Liver (tissue), 7 donors: ENCODE measurements at regions not wholly inside any gene's neighbourhood (a gene's known extent, or its start where the extent isn't known, plus 50 kb on each side); places are given as distances from the start of the nearest gene placed in this dataset.

Experiments
- DNase-seq: peaks from one replicate; pipeline ENCODE4 v3.0.0-alpha.2; 2017; ENCODE audit warnings: low spot score
- H3K27ac ChIP-seq, 2 donors: one replicate each; pipeline ENCODE4 v1.7.0; 2013; ENCODE audit warnings: inconsistent platforms in 2 of 2, low read length in 2 of 2, control low read depth in 1 of 2, low read depth in 1 of 2, mild to moderate bottlenecking in 1 of 2
- H3K27me3 ChIP-seq, 4 donors: one replicate each; pipeline versions ENCODE4 v1.6.1 to v1.7.0; 2013; ENCODE audit warnings: low read length in 3 of 4, inconsistent platforms in 1 of 4, mild to moderate bottlenecking in 1 of 4, moderate library complexity in 1 of 4; ENCODE audit not compliant: control insufficient read depth in 4 of 4, insufficient read depth in 4 of 4
- H3K36me3 ChIP-seq, 4 donors: one replicate each; pipeline versions ENCODE4 v1.6.1 to v1.7.0; 2013; ENCODE audit warnings: low read length in 3 of 4, mild to moderate bottlenecking in 3 of 4, low read depth in 1 of 4, moderate library complexity in 1 of 4; ENCODE audit not compliant: control insufficient read depth in 4 of 4, insufficient read depth in 3 of 4
- H3K4me1 ChIP-seq, 4 donors: one replicate each; pipeline versions ENCODE4 v1.6.1 to v1.7.0; 2013; ENCODE audit warnings: low read length in 3 of 4, mild to moderate bottlenecking in 3 of 4, moderate library complexity in 1 of 4; ENCODE audit not compliant: control insufficient read depth in 4 of 4, insufficient read depth in 4 of 4
- H3K4me3 ChIP-seq, 3 donors: one replicate each; pipeline versions ENCODE4 v1.6.1 to v1.7.0; 2013; ENCODE audit warnings: low read length in 3 of 3, control low read depth in 1 of 3, low read depth in 1 of 3, mild to moderate bottlenecking in 1 of 3
- H3K9ac ChIP-seq, 2 donors: one replicate each; pipeline ENCODE4 v1.7.0; 2013; ENCODE audit warnings: low read length in 2 of 2, mild to moderate bottlenecking in 2 of 2, moderate library complexity in 2 of 2, control low read depth in 1 of 2, low read depth in 1 of 2
- H3K9me3 ChIP-seq, 4 donors: one replicate each; pipeline versions ENCODE4 v1.6.1 to v1.7.0; 2013; ENCODE audit warnings: low read length in 3 of 4; ENCODE audit not compliant: control insufficient read depth in 4 of 4
- FOXA1 ChIP-seq: IDR thresholded peaks from 2 replicates; pipeline ENCODE4 v1.6.1; 2016; ENCODE audit warnings: antibody characterized with exemption
- GABPA ChIP-seq, 2 donors: IDR thresholded peaks in 1 of 2; conservative IDR thresholded peaks in 1 of 2; 2 replicates each; pipeline ENCODE4 v1.6.1; 2016; ENCODE audit warnings: antibody characterized with exemption in 2 of 2, mild to moderate bottlenecking in 1 of 2, moderate library complexity in 1 of 2
- HNF4A ChIP-seq, 2 donors: conservative IDR thresholded peaks; 2 replicates each; pipeline ENCODE4 v1.6.1; 2016; ENCODE audit warnings: antibody characterized with exemption in 2 of 2, mild to moderate bottlenecking in 2 of 2
- HNF4G ChIP-seq: IDR thresholded peaks from 2 replicates; pipeline ENCODE4 v1.6.1; 2016; ENCODE audit warnings: antibody characterized with exemption
- JUND ChIP-seq, 2 donors: IDR thresholded peaks; 2 replicates each; pipeline ENCODE4 v1.6.1; 2016; ENCODE audit warnings: antibody characterized with exemption in 2 of 2
- NR2F2 ChIP-seq: IDR thresholded peaks from 2 replicates; pipeline ENCODE4 v1.6.1; 2016; ENCODE audit warnings: antibody characterized with exemption
- RAD21 ChIP-seq, 2 donors: IDR thresholded peaks; 2 replicates each; pipeline ENCODE4 v1.6.1; 2016; ENCODE audit warnings: antibody characterized with exemption in 2 of 2, mild to moderate bottlenecking in 2 of 2
- RXRA ChIP-seq, 2 donors: IDR thresholded peaks; 2 replicates each; pipeline ENCODE4 v1.6.1; 2017 to 2018; ENCODE audit warnings: antibody characterized with exemption in 2 of 2, mild to moderate bottlenecking in 1 of 2
- SP1 ChIP-seq: IDR thresholded peaks from 2 replicates; pipeline ENCODE4 v1.6.1; 2018; ENCODE audit warnings: antibody characterized with exemption, mild to moderate bottlenecking
- TAF1 ChIP-seq: conservative IDR thresholded peaks from 2 replicates; pipeline ENCODE4 v1.6.1; 2016; ENCODE audit warnings: antibody characterized with exemption, mild to moderate bottlenecking
- YY1 ChIP-seq: IDR thresholded peaks from 2 replicates; pipeline ENCODE4 v1.6.1; 2016; ENCODE audit warnings: antibody characterized with exemption, mild to moderate bottlenecking
- WGBS: extraction: QIAGEN DNeasy Blood & Tissue Kit; methylation state at CpG from one replicate; pipeline ENCODE4 v1.1.7; 2013; 5-methylcytosine and 5-hydroxymethylcytosine counted together
- TF ChIP-seq, protein P1 (sequence below): IDR thresholded peaks from 2 replicates; pipeline ENCODE4 v1.6.1; 2016; ENCODE audit warnings: antibody characterized with exemption, mild to moderate bottlenecking
- TF ChIP-seq, protein P2 (sequence below): IDR thresholded peaks from 2 replicates; pipeline ENCODE4 v1.6.1; 2016; ENCODE audit warnings: antibody characterized with exemption
- donor health status: healthy.
- donor health status: healthy.
- donor health status: healthy.
- donor health status: healthy.

DNA sequence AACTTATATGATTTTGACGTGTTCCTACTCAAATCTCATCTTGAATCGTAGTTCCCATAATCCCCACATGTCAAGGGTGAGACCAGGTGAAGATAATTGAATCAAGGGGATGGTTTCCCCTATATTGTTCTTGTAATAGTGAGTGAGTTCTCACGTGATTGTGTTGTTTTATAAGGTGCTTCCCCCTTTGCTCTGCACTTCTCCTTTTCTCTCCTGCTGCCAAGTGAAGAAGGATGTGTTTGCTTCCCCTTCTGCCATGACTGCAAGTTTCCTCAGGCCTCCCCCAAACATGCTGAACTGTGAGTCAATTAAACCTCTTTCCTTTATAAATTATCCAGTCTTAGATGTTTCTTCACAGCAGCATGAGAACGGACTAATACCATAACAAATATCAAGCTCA, 83.2 kb downstream of the MANEA start:
- TF ChIP-seq TAF1 (no peak), HNF4A (conservative IDR thresholded peaks at IDR 0.05) (no peak), HNF4G (no peak), FOXA1 (no peak)
- WGBS = 59% methylated on average over 4 of the region's 4 CpGs
- Histone ChIP-seq H3K9ac (no peak overlapping the region), H3K4me3 (no peak overlapping the region), H3K9me3 (peaks cover 0 to 2% (median 0%) of the 10 kb centered on the region in 4 donors), H3K27ac (no peak overlapping the region), H3K4me1 (no peaks in the 10 kb centered on the region), H3K36me3 (no peaks in the 10 kb centered on the region), H3K27me3 (no peaks in the 10 kb centered on the region)
- DNase-seq = no peak

DNA sequence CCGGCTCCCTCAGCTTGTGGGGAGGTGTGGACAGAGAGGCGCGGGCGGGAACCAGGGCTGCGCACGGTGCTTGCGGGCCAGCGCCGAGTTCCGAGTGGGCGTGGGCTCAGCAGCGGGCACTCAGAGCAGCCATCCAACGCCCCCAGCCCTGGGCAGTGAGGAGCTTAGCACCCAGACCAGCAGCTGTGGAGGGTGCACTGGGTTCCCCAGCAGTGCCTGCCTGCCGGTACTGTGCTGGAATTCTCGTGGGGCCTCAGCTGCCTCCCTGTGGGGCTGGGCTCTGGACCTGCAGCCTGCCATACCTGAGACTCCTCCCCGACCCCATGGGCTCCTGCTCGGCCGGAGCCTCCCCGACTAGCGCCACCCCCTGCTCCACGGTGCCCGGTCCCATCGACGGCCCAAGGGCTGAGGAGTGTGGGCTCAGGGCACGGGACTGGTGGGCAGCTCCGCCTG, 92.7 kb downstream of the MANEA start:
- Histone ChIP-seq H3K27me3 (no peaks in the 10 kb centered on the region), H3K9ac (no peak overlapping the region), H3K4me3 (no peak overlapping the region), H3K9me3 (no peaks in the 10 kb centered on the region), H3K4me1 (no peaks in the 10 kb centered on the region), H3K36me3 (no peaks in the 10 kb centered on the region), H3K27ac (no peak overlapping the region)
- TF ChIP-seq, protein P1, sequence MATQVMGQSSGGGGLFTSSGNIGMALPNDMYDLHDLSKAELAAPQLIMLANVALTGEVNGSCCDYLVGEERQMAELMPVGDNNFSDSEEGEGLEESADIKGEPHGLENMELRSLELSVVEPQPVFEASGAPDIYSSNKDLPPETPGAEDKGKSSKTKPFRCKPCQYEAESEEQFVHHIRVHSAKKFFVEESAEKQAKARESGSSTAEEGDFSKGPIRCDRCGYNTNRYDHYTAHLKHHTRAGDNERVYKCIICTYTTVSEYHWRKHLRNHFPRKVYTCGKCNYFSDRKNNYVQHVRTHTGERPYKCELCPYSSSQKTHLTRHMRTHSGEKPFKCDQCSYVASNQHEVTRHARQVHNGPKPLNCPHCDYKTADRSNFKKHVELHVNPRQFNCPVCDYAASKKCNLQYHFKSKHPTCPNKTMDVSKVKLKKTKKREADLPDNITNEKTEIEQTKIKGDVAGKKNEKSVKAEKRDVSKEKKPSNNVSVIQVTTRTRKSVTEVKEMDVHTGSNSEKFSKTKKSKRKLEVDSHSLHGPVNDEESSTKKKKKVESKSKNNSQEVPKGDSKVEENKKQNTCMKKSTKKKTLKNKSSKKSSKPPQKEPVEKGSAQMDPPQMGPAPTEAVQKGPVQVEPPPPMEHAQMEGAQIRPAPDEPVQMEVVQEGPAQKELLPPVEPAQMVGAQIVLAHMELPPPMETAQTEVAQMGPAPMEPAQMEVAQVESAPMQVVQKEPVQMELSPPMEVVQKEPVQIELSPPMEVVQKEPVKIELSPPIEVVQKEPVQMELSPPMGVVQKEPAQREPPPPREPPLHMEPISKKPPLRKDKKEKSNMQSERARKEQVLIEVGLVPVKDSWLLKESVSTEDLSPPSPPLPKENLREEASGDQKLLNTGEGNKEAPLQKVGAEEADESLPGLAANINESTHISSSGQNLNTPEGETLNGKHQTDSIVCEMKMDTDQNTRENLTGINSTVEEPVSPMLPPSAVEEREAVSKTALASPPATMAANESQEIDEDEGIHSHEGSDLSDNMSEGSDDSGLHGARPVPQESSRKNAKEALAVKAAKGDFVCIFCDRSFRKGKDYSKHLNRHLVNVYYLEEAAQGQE = no peak
- TF ChIP-seq TAF1 (no peak), SP1 (no peak), GABPA (IDR thresholded peaks at IDR 0.05 in 1 of 2, conservative IDR thresholded peaks at IDR 0.05 in 1 of 2) (no peak), FOXA1 (no peak), HNF4G (no peak), JUND (IDR thresholded peaks at IDR 0.05) (no peak)
- DNase-seq = no peak
- WGBS = 91% methylated on average over 26 of the region's 26 CpGs

DNA sequence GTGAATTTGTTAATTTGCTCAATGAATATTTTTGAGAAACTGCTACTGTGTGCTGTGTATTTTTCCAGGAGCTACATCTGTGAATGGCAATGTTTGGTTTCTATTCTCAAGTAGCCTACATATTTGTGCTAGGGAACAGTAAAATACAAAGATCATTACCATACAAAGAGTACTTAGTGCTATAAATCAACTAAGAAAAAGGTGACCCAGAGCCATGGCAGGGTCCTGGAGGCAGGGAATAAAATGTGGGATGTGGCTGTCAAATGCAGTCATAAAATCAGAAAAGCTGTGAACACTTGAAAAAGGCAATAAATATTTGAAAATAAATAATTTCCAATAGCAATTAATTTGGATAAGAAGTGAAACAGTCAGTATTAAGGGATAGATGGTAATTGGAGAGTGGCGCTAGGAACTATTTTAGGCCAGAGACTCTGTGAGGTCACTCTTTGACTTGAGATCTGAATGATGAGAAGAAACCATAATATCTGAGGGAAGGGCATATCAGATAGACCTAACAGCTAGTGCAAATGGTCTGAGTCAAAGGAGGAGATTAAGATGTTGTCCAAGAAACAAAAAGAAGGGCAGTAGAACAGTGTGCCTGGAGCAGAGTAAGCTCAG, 98.8 kb downstream of the MANEA start:
- Histone ChIP-seq H3K9ac (no peak overlapping the region), H3K9me3 (no peaks in the 10 kb centered on the region), H3K27ac (no peak overlapping the region), H3K4me3 (no peak overlapping the region), H3K36me3 (no peaks in the 10 kb centered on the region), H3K27me3 (no peaks in the 10 kb centered on the region), H3K4me1 (no peaks in the 10 kb centered on the region)
- DNase-seq = no peak
- TF ChIP-seq, protein P2, sequence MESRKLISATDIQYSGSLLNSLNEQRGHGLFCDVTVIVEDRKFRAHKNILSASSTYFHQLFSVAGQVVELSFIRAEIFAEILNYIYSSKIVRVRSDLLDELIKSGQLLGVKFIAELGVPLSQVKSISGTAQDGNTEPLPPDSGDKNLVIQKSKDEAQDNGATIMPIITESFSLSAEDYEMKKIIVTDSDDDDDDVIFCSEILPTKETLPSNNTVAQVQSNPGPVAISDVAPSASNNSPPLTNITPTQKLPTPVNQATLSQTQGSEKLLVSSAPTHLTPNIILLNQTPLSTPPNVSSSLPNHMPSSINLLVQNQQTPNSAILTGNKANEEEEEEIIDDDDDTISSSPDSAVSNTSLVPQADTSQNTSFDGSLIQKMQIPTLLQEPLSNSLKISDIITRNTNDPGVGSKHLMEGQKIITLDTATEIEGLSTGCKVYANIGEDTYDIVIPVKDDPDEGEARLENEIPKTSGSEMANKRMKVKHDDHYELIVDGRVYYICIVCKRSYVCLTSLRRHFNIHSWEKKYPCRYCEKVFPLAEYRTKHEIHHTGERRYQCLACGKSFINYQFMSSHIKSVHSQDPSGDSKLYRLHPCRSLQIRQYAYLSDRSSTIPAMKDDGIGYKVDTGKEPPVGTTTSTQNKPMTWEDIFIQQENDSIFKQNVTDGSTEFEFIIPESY = no peak
- no peak for TF ChIP-seq RAD21 (IDR thresholded peaks at IDR 0.05)
- no peak for TF ChIP-seq RXRA (IDR thresholded peaks at IDR 0.05)
- TF ChIP-seq NR2F2 = no peak
- TF ChIP-seq, protein P1 = no peak
- no peak for TF ChIP-seq HNF4G
- TF ChIP-seq TAF1 = no peak
- TF ChIP-seq GABPA (IDR thresholded peaks at IDR 0.05 in 1 of 2, conservative IDR thresholded peaks at IDR 0.05 in 1 of 2) = no peak
- no peak for TF ChIP-seq YY1
- WGBS = 94% methylated on average over 1 of the region's 1 CpG
